A673 (cell line): ENCODE measurements at regions not wholly inside any gene's neighbourhood (a gene's known extent, or its start where the extent isn't known, plus 50 kb on each side); places are given as distances from the start of the nearest gene placed in this dataset.

Source experiments
- BruUV-seq: library from RNA; stranded (reverse); fragments of 400-500 nt; replicated peaks from 2 replicates; lab custom pipeline; 2021; lab: Mats Ljungman, UMichigan
- CTCF ChIA-PET: fragments of 300-600 bp; sonication (Branson Sonifier 250); formaldehyde crosslinking; loops from one replicate; lab custom pipeline; 2022; ENCODE audit warnings: antibody characterized with exemption; lab: Charles Lee
- POLR2A ChIA-PET: fragments of 300-600 bp; sonication (Branson Sonifier 250); formaldehyde crosslinking; loops from one replicate; lab custom pipeline; 2022; ENCODE audit warnings: antibody characterized with exemption; ENCODE audit not compliant: low non-redundant PET; lab: Charles Lee
- DNase-seq: peaks from one replicate; pipeline ENCODE4 v3.0.0-alpha.2; 2015; ENCODE audit warnings: low spot score
- H3K27ac ChIP-seq: fragments of 200-600 bp; sonication (generic); 2 replicates; pipeline ENCODE4 v1.5.1; 2016; ENCODE audit warnings: mixed run types, low read depth, mild to moderate bottlenecking, mixed read lengths, antibody characterized with exemption, low read length; ENCODE audit not compliant: poor library complexity, severe bottlenecking
- H3K27me3 ChIP-seq: fragments of 200-600 bp; sonication (generic); replicated peaks from 2 replicates; pipeline ENCODE4 v1.6.1; 2017; ENCODE audit warnings: mixed run types, low read depth, mild to moderate bottlenecking, mixed read lengths, antibody characterized with exemption, low read length; ENCODE audit not compliant: insufficient read depth, poor library complexity
- H3K36me3 ChIP-seq: fragments of 200-600 bp; sonication (generic); 2 replicates; pipeline ENCODE4 v1.6.1; 2016; ENCODE audit warnings: mixed run types, mild to moderate bottlenecking, mixed read lengths, antibody characterized with exemption, low read length; ENCODE audit not compliant: insufficient read depth, poor library complexity, severe bottlenecking
- H3K4me1 ChIP-seq: fragments of 200-600 bp; sonication (generic); 2 replicates; pipeline ENCODE4 v1.6.1; 2017; ENCODE audit warnings: mixed run types, mild to moderate bottlenecking, mixed read lengths, antibody characterized with exemption, low read length; ENCODE audit not compliant: insufficient read depth, poor library complexity, severe bottlenecking
- H3K4me3 ChIP-seq: fragments of 200-600 bp; sonication (generic); 2 replicates; pipeline ENCODE4 v1.5.1; 2016; ENCODE audit warnings: low read depth, mixed run types, mild to moderate bottlenecking, mixed read lengths, low read length; ENCODE audit not compliant: poor library complexity, severe bottlenecking
- H3K9me3 ChIP-seq: fragments of 200-600 bp; sonication (generic); 2 replicates; pipeline ENCODE4 v1.6.1; 2016; ENCODE audit warnings: mixed run types, low read depth, mild to moderate bottlenecking, mixed read lengths, antibody characterized with exemption, low read length; ENCODE audit not compliant: poor library complexity, severe bottlenecking
- CTCF ChIP-seq: fragments of 300-800, 200-600 bp; sonication (generic); conservative IDR thresholded peaks from 2 replicates; pipeline ENCODE4 v1.5.1; 2017; ENCODE audit warnings: low read depth, mild to moderate bottlenecking, antibody characterized with exemption, low read length, moderate library complexity, mixed read lengths
- EZH2 ChIP-seq: fragments of 200-600 bp; sonication (generic); IDR thresholded peaks from 2 replicates; pipeline ENCODE4 v1.6.1; 2017; ENCODE audit warnings: borderline replicate concordance, low read depth, mild to moderate bottlenecking, mixed read lengths, antibody characterized with exemption, low read length; ENCODE audit not compliant: poor library complexity, severe bottlenecking
- intact Hi-C: fragments of 100-400 bp; cut with micrococcal nuclease; formaldehyde crosslinking; loops from one replicate; pipeline ENCODE4 v1.10.0; 2022; ENCODE audit not compliant: unreplicated experiment

GRCh38 chr7:109335951-109336350 lies 766.3 kb downstream of the DNAJB9 start:
- Histone ChIP-seq H3K9me3 (no peaks in the 10 kb centered on the region), H3K27me3 (no peaks in the 10 kb centered on the region), H3K4me1 (no peaks in the 10 kb centered on the region), H3K4me3 (no peak overlapping the region), H3K36me3 (no peaks in the 10 kb centered on the region), H3K27ac (no peak overlapping the region)
- ChIA-PET CTCF (no interaction called here), POLR2A (no interaction called here)
- no TSS peak for BruUV-seq
- DNase-seq = no peak
- TF ChIP-seq EZH2 = no peak
- no peak for TF ChIP-seq CTCF
- intact Hi-C loops = no loop called here

GRCh38 chr7:109336531-109336930 lies 766.9 kb downstream of the DNAJB9 start:
- no peaks in the 10 kb centered on the region for H3K36me3 ChIP-seq
- TF ChIP-seq EZH2 (no peak), CTCF (no peak)
- H3K9me3 ChIP-seq = no peaks in the 10 kb centered on the region
- no peaks in the 10 kb centered on the region for H3K27me3 ChIP-seq
- no peak overlapping the region for H3K27ac ChIP-seq
- no TSS peak for BruUV-seq
- H3K4me1 ChIP-seq = no peaks in the 10 kb centered on the region
- ChIA-PET POLR2A (no interaction called here), CTCF (no interaction called here)
- intact Hi-C loops = no loop called here
- no peak overlapping the region for H3K4me3 ChIP-seq
- DNase-seq = no peak

- DNase-seq = no peak
- H3K4me3 ChIP-seq = no peak overlapping the region
- H3K9me3 ChIP-seq = no peaks in the 10 kb centered on the region
- no peaks in the 10 kb centered on the region for H3K4me1 ChIP-seq
- TF ChIP-seq CTCF = no peak
- no peak for TF ChIP-seq EZH2
- CTCF ChIA-PET = no interaction called here
- H3K27me3 ChIP-seq = no peaks in the 10 kb centered on the region
- no peaks in the 10 kb centered on the region for H3K36me3 ChIP-seq
- POLR2A ChIA-PET = no interaction called here
- no TSS peak for BruUV-seq
- intact Hi-C loops = no loop called here
- H3K27ac ChIP-seq = no peak overlapping the region
These were observed 774.0 kb downstream of the DNAJB9 start for GRCh38 chr7:109343678-109344077.
